ENCODE measurements at regions not wholly inside any gene's neighbourhood (a gene's known extent, or its start where the extent isn't known, plus 50 kb on each side); places are given as distances from the start of the nearest gene placed in this dataset.

DNA sequence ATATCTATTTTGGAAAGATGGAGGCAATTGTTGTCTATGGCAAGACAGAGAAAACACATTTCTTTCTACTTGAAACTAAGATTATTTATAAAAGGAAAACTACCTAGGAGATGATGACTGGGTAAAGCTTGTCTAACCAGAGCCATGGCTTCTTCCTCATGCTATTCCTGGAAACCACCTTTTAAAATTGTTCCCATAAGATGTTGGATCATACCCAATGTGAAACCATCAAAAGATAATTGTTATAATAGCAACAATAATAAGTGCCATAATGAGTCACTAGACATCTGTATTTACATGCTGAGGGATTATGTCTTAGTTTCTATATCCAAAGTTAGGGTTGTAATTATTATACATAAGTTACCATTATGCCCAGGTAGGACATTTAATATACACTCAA, 428.4 kb downstream of the KCNJ2 start:
- no peak for TF ChIP-seq POLR2A (IDR thresholded peaks at IDR 0.05; ENCODE audit: low read depth, low read length)
- TF ChIP-seq GATA2 (IDR thresholded peaks at IDR 0.05; ENCODE audit: insufficient read depth, insufficient read length, low read depth, low read length): no peak
- TF ChIP-seq, protein P1, sequence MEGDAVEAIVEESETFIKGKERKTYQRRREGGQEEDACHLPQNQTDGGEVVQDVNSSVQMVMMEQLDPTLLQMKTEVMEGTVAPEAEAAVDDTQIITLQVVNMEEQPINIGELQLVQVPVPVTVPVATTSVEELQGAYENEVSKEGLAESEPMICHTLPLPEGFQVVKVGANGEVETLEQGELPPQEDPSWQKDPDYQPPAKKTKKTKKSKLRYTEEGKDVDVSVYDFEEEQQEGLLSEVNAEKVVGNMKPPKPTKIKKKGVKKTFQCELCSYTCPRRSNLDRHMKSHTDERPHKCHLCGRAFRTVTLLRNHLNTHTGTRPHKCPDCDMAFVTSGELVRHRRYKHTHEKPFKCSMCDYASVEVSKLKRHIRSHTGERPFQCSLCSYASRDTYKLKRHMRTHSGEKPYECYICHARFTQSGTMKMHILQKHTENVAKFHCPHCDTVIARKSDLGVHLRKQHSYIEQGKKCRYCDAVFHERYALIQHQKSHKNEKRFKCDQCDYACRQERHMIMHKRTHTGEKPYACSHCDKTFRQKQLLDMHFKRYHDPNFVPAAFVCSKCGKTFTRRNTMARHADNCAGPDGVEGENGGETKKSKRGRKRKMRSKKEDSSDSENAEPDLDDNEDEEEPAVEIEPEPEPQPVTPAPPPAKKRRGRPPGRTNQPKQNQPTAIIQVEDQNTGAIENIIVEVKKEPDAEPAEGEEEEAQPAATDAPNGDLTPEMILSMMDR (IDR thresholded peaks at IDR 0.05; ENCODE audit: extremely low read depth in 1 of 2, insufficient read depth in 1 of 2, low read depth in 1 of 2, low read length in 2 of 2): no peak
- TF ChIP-seq, protein P2, sequence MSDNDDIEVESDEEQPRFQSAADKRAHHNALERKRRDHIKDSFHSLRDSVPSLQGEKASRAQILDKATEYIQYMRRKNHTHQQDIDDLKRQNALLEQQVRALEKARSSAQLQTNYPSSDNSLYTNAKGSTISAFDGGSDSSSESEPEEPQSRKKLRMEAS (IDR thresholded peaks at IDR 0.05; ENCODE audit: insufficient read depth, insufficient read length): no peak
- TF ChIP-seq MYC (IDR thresholded peaks at IDR 0.05; ENCODE audit: low read depth, low read length): no peak
- TF ChIP-seq FOS (IDR thresholded peaks at IDR 0.05; ENCODE audit: borderline replicate concordance, insufficient read depth, low read length): no peak
- TF ChIP-seq POLR2AphosphoS5 (IDR thresholded peaks at IDR 0.05; ENCODE audit: insufficient read depth, low read depth, low read length): no peak

Data from endothelial cell of umbilical vein (primary cell).